ENCODE measurements at regions not wholly inside any gene's neighbourhood (a gene's known extent, or its start where the extent isn't known, plus 50 kb on each side); places are given as distances from the start of the nearest gene placed in this dataset.

GRCh38 chr5:121055586-121055985, 591.5 kb downstream of the PRR16 start:
- no peak for TF ChIP-seq CTCF (IDR thresholded peaks at IDR 0.05)
- TF ChIP-seq POLR2A (IDR thresholded peaks at IDR 0.05) = no peak

Measured in Peyer's patch (tissue), 4 donors.